Brain microvascular endothelial cell (primary cell): ENCODE measurements at regions not wholly inside any gene's neighbourhood (a gene's known extent, or its start where the extent isn't known, plus 50 kb on each side); places are given as distances from the start of the nearest gene placed in this dataset.

Source experiments
- DNase-seq: peaks from one replicate; pipeline ENCODE4 v3.0.0-alpha.2; 2020
- H3K27ac ChIP-seq: fragments of 250-450 bp; sonication (Bioruptor Pico); 2 replicates; pipeline ENCODE4 v1.5.1; 2020; ENCODE audit warnings: mild to moderate bottlenecking, moderate library complexity
- H3K27me3 ChIP-seq: fragments of 250-450 bp; sonication (Bioruptor Pico); replicated peaks from 2 replicates; pipeline ENCODE4 v1.5.1; 2020; ENCODE audit warnings: mild to moderate bottlenecking
- H3K36me3 ChIP-seq: fragments of 250-450 bp; sonication (Bioruptor Pico); replicated peaks from 2 replicates; pipeline ENCODE4 v1.5.1; 2020; ENCODE audit warnings: mild to moderate bottlenecking
- H3K4me3 ChIP-seq: 2 replicates; pipeline ENCODE4 v1.5.1; 2011; ENCODE audit warnings: low read depth, mild to moderate bottlenecking, control low read depth, low read length, moderate library complexity
- in situ Hi-C: cut with HindIII; loops from 2 replicates; pipeline ENCODE4 v1.10.0; 2017; ENCODE audit warnings: low sequenced_read_pairs, low pct_ligation_motif_present
- TF ChIP-seq, protein P1 (sequence below): IDR thresholded peaks from 2 replicates; pipeline ENCODE4 v1.5.1; 2011; ENCODE audit warnings: low read depth, mild to moderate bottlenecking, moderate library complexity, low read length, control low read depth, inconsistent platforms; ENCODE audit errors: missing control alignments

DNA sequence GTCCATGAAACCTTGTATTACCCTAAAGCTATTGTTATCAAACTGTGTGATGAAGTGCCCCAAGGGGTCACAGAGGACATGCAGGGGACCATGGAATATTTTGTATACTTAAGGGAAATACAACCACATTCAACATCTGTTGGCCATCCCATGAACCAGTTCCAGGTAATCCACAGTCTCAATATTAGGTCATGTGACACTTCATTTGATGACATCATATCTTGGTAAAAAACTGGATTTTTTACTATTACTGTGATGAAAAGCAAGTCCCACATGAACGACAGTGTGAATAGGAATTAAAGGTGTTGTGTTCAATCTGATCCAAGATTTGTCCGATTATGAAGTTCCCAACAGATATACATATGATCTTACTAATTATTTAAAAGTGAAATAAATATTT, 355.2 kb downstream of the IRS2 start:
- in situ Hi-C loops, result no loop called here
- H3K27me3 ChIP-seq, result no peaks in the 10 kb centered on the region
- TF ChIP-seq, protein P1, sequence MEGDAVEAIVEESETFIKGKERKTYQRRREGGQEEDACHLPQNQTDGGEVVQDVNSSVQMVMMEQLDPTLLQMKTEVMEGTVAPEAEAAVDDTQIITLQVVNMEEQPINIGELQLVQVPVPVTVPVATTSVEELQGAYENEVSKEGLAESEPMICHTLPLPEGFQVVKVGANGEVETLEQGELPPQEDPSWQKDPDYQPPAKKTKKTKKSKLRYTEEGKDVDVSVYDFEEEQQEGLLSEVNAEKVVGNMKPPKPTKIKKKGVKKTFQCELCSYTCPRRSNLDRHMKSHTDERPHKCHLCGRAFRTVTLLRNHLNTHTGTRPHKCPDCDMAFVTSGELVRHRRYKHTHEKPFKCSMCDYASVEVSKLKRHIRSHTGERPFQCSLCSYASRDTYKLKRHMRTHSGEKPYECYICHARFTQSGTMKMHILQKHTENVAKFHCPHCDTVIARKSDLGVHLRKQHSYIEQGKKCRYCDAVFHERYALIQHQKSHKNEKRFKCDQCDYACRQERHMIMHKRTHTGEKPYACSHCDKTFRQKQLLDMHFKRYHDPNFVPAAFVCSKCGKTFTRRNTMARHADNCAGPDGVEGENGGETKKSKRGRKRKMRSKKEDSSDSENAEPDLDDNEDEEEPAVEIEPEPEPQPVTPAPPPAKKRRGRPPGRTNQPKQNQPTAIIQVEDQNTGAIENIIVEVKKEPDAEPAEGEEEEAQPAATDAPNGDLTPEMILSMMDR, result no peak

DNA sequence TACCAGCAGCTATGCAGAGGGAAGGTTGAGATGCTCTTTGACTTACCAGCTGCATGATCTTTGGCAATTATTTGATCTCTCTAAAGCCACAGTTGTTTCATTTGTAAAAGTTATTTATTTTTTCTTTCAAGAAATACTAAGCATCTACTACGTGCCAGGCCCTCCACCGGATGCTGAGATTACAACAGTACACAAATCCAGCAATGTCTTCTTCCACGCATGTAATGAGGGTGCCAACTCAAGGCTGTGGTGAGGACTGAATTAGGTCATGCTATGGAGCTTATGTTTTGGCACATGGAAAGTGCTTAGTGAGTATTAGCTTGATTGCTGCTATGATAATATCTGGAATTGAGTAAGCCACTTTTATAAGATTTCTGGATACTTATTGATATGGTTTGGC, 358.2 kb downstream of the IRS2 start:
- in situ Hi-C loops, result no loop called here
- DNase-seq, result no peak
- TF ChIP-seq, protein P1, result no peak
- H3K4me3 ChIP-seq, result no peak overlapping the region
- no peaks in the 10 kb centered on the region for H3K27me3 ChIP-seq
- no peak overlapping the region for H3K27ac ChIP-seq
- no peaks in the 10 kb centered on the region for H3K36me3 ChIP-seq

More for the DNA sequence above, 355.2 kb downstream of the IRS2 start:
- Histone ChIP-seq H3K36me3 (no peaks in the 10 kb centered on the region), H3K27ac (no peak overlapping the region), H3K4me3 (no peak overlapping the region)
- DNase-seq, result no peak

DNA sequence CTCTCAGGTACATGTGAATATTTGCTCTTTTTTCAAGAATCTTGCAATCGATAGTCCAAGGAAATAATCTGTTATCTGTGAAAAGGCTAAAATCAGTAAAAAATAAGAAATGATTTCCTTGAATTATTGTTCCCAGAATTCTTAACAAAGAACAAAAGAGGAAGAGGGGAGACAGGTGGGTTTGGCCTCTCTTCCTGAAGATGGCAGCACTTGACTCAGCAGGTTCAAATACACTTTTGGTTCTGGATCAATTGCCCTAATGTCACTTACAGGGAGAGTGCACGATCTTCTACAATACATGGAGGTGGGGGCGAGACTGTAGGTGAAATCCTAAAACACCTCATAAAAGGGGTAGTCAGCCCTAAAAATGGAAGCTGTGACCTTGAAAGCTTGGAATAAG, 358.7 kb downstream of the IRS2 start:
- H3K36me3 ChIP-seq, result no peaks in the 10 kb centered on the region
- H3K27ac ChIP-seq, result no peak overlapping the region
- in situ Hi-C loops, result no loop called here
- TF ChIP-seq, protein P1, result peak; percentile 6
- DNase-seq, result no peak
- no peak overlapping the region for H3K4me3 ChIP-seq
- no peaks in the 10 kb centered on the region for H3K27me3 ChIP-seq

DNA sequence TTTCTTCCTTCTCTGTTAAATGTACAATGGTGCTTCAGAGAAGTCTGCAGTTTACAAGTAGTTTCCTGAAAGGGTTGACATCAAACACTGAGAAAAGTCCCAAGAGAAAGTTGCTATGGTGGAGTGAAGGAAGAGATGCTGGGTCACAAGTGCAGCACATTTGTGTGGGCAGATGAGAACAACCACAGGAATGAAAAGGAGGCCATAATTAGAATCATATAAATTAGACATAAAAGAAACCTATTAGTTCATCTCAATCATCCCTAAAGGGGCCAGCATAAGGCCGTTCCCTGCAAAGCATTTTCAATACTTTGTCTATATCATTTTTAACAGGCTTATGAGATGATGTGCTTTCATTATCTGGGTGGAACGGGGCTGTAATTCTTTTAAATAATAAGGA, 359.2 kb downstream of the IRS2 start:
- in situ Hi-C loops, result no loop called here
- H3K4me3 ChIP-seq, result no peak overlapping the region
- no peaks in the 10 kb centered on the region for H3K36me3 ChIP-seq
- H3K27ac ChIP-seq, result no peak overlapping the region
- no peaks in the 10 kb centered on the region for H3K27me3 ChIP-seq
- peak; percentile 12 for DNase-seq
- TF ChIP-seq, protein P1, result no peak

DNA sequence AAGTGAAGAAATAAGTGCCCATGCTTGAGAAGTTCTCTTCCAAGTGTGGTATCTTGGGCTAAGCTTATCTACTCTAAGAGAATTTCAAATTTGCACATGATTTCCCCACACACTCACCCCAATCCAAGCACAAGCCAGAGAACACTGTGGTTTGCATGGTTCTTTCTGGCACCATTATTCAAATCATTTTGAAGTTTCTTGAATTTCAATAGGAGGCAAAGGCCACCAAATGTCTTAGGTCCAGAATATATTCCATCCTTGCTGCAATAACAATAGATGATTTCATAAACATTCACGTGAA, 359.7 kb downstream of the IRS2 start:
- Histone ChIP-seq H3K36me3 (no peaks in the 10 kb centered on the region), H3K27me3 (no peaks in the 10 kb centered on the region), H3K4me3 (no peak overlapping the region), H3K27ac (no peak overlapping the region)
- in situ Hi-C loops, result no loop called here
- no peak for DNase-seq
- TF ChIP-seq, protein P1, result no peak

DNA sequence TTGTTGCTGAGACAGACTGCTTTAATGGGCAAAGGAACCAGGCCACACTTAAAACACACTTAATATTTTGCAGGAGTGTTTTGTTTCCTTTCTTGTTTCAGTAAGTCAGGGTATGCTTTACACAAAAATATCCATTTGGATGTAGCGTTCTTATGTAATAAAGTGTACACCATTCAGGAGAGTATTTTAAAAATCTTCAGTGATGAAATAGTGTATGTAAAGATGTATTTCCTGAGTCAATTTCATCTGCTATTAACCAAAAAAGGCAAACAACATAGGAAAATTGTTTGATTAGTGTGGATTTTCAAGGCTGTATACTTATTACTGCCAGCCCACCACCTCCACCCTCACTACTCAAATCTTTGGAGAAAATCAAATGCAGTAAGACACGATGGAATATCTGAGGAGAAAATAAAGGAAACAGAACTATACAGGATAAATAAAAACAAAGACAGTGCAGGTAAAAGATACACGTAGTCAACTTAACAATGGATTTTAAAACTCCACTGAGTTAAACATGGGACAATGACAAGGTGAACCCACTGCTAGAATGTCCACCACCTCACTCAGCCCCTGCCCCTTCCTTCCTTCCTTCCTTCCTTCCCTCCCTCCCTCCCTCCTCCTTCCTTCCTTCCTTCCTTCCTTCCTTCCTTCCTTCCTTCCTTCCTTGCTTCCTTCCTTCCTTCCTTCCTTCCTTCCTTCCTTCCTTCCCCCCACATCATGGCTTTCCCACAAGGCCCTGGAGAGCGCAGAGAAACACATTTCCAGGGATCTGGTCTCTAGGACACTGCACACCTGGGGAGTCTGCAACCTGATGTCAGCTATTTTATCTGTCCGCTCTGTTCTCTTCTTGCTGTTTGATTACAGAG, 360.3 kb downstream of the IRS2 start:
- Histone ChIP-seq H3K27me3 (no peaks in the 10 kb centered on the region), H3K36me3 (no peaks in the 10 kb centered on the region), H3K4me3 (no peak overlapping the region), H3K27ac (no peak overlapping the region)
- in situ Hi-C loops, result no loop called here
- TF ChIP-seq, protein P1, result no peak
- no peak for DNase-seq
